Activated T-cell treated with anti-CD3 and anti-CD28 coated beads for 1 hour (primary cell): ENCODE measurements at regions not wholly inside any gene's neighbourhood (a gene's known extent, or its start where the extent isn't known, plus 50 kb on each side); places are given as distances from the start of the nearest gene placed in this dataset.
"Not testable (repeated sequence)": the region's sequence is repeated elsewhere in the genome, so short reads cannot be mapped to it uniquely, and the experiment has no call there.

Experiments
- DNase-seq: peaks from one replicate; pipeline ENCODE4 v3.0.0-alpha.2; 2020; ENCODE audit warnings: low read depth

DNA sequence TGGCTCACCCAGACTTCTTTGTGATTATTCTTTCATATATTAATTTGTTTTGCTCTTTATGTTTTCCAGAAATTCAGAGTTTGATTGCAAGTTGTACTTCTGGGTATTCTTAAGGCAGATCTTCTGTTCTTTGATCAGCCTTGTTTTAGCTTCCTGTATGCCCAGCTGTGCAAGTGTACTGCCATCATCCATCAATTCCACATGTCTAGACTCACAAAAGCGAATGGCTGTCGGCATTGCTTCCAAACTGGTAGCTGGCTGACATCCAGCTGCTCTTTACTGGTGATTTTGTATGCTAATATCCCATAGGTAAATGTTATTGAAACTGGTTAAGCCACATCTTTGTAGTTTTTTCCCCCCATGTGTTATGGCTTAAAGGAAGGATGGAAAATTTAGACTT is 1084.8 kb upstream of the CITED2 start:
- DNase-seq = no peak

GRCh38 chr6:140446241-140446640 is 1071.8 kb upstream of the CITED2 start:
- no peak for DNase-seq

DNA sequence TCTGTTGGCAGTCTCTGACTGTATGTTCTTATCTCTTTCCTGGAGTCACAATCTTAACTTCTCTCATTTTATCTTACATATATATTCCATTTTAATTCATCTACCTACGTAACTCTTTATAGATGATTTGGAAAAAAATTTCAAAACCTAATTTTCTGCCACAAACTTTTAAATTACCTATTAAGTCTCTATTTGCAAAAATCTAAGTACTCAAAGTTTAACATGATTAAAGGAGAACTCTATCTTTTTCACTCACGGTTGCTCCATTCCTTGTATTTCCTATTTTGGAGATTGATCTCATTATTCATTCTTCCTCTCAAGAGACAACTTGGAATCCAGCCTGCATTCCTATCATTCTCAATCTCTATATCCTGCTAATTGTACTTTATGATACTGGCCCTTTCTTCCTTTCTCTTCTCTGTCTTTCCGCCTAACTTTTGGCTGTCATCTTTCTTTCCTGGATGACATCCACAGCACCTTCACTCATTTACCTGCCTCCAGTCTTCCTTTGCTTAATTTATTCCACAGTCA is 1071.1 kb upstream of the CITED2 start:
- DNase-seq = no peak

- DNase-seq = not testable (repeated sequence)
These were observed 1068.7 kb upstream of the CITED2 start for GRCh38 chr6:140443112-140443511.

GRCh38 chr6:140441256-140441655 is 1066.8 kb upstream of the CITED2 start:
- no peak for DNase-seq

DNA sequence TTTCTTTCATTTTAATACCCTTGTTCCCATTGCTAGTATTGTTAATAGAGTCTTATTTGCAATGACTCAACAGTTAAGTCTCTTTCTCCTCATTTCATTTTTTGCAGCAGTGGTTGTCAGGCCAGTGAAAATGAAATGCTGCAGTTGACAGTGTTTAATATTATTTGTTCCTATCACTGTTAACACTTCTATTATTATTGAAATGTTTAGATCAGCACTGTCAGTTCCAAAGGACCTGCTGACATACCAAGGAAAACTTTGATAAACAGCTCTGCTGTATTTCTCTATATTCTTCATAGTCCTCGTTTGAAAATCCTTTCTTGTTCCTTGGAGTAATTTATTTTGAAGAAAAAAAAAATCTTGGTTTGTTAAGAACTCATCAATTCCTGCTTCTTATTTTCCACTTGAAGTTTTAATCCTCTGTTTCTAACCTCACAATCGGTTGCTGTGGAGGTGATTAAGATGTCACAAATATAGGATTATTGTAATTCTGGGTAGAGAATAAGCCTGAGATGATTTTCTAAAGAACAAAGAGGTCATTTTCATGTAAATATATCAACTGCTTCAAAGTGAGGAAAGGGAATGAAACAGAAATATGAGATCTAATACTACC is 1065.9 kb upstream of the CITED2 start:
- DNase-seq = no peak

- no peak for DNase-seq
These were observed 1063.9 kb upstream of the CITED2 start for GRCh38 chr6:140438346-140438735.

GRCh38 chr6:140437619-140438345 is 1063.3 kb upstream of the CITED2 start:
- DNase-seq = no peak

GRCh38 chr6:140436023-140436811 is 1061.8 kb upstream of the CITED2 start:
- DNase-seq = no peak

GRCh38 chr6:140434761-140435160 is 1060.3 kb upstream of the CITED2 start:
- DNase-seq = no peak

- no peak for DNase-seq
These were observed 1058.6 kb upstream of the CITED2 start for GRCh38 chr6:140433072-140433471.

DNA sequence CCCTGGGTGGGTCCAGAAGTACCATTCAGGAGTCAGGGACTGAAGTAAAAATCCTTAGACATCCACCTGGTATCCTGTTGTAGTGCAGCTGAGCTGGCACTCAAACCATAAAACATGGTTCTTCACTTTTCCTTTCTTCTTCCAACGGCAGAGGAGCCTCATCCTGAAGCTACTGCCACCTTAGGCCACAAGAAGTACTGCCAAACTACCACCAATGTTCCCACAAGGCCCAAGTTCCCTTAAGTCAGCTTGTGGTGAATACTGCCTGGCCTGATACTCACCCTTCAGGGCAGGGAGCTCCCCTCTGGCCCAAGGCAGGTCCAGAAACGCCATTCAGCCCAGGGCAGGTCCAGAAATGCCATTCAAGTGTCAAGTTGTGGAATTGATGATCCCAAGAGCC is 1053.4 kb upstream of the CITED2 start:
- no peak for DNase-seq

DNA sequence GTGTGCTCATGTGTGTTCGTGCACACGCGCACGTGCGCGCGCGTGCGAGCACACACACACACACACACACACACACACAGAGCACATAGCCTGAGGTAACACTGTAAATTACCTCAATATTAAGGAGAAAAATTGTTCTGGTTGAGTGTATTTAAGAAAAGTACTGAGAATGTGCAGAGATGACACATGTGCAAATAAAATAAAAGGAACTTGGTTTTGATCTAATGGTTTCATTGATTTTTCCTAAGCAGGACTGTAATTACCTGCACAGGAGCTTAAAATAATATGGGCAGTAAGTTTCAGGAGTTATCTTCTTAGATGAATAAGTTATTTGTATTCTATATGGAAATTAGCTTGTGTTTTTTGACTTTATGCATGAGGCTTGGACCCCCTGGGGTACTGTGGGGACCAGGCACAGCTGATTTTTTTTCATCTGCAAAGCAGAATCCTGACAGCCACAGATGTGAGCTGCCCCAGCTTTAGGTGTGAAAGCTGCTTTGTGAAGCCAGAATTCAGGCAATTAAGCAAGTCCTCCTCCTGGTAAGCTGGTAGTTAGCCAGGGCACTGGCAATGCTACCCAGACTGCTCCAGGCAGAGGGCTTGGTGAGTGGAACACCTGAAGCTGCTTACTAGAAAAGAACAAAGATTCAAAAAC is 1040.6 kb upstream of the CITED2 start:
- no peak for DNase-seq

- DNase-seq = no peak
These were observed 1028.6 kb upstream of the CITED2 start for GRCh38 chr6:140403020-140403419.

GRCh38 chr6:140401761-140402160 is 1027.3 kb upstream of the CITED2 start:
- DNase-seq = no peak

DNA sequence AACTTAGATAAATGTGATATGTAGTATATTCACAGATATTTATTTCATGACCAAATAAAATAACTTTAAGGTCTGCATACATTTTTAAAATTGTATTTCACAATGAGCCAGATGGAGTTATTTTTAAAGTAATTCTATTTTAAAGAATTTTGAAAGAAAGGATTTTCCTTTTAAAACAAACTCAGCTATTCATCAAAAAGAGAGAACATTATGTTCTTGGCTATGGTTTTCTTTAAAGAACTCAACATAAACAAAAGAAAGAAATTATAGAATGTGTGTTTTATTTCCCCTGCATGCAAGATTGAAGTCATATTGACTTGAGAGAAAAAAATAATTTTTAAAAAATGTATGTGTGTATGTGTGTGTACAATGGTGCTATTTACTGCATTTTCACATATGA is 1023.6 kb upstream of the CITED2 start:
- no peak for DNase-seq

DNA sequence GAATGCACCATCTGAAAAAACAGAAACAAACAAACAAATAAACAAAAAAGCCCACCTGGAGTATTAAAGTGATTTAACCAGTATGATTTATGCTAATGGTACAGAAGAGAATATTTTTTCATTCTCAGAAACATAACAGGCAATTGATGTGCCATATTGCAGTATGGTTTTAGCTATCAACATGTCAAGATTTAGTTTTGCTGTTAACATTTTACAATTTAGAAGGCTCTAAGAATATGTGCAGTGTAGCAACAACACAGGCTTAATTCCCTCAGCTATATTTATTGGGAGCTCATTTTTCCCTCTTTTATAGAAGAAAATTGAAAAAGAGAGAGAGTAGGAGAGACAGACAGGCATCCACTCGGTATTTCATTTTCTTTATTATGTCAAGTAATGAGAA is 1022.7 kb upstream of the CITED2 start:
- DNase-seq = no peak

DNA sequence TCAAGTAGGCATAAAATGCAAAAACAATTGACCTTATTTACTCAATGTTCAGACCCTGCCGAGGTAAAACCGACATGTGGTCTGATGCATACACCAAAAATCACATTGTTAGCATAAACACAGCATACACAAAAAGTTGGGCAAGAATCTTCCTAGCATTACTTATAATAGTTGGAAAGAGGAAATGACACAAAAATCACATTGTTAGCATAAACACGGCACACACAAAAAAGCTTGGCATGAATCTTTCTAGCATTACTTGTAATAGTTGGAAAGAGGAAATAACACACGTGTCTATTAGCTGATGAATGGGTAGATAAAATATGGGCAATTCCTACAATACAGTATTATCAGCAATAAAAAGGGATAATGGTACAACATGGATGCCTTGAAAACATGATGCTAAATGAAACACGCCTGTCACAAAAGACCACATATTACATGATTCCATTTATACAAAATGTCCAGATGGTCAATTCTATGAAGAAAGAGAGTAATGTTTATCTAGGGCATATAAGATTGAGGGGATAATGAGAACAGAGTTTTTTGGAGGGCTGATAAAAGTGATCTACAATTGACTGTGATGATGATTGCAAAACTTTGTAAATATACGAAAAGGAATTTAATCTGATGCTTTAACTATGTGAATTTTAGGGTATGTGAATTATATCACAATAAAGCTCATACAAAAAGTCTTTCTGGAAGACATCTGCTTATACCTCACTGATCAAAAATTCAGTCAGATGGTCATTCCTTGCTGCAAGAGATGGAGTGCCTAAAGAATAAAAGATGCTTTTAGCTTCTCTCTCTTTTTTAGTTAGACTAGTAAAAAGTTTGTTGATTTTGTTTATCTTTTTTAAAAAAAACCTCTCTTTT is 1019.5 kb upstream of the CITED2 start:
- no peak for DNase-seq

GRCh38 chr6:140388815-140389214 is 1014.4 kb upstream of the CITED2 start:
- DNase-seq = no peak

- no peak for DNase-seq
These were observed 1013.8 kb upstream of the CITED2 start for GRCh38 chr6:140388192-140388802.

- no peak for DNase-seq
These were observed 1011.2 kb upstream of the CITED2 start for GRCh38 chr6:140385679-140386078.
